ENCODE measurements at regions not wholly inside any gene's neighbourhood (a gene's known extent, or its start where the extent isn't known, plus 50 kb on each side); places are given as distances from the start of the nearest gene placed in this dataset.

DNA sequence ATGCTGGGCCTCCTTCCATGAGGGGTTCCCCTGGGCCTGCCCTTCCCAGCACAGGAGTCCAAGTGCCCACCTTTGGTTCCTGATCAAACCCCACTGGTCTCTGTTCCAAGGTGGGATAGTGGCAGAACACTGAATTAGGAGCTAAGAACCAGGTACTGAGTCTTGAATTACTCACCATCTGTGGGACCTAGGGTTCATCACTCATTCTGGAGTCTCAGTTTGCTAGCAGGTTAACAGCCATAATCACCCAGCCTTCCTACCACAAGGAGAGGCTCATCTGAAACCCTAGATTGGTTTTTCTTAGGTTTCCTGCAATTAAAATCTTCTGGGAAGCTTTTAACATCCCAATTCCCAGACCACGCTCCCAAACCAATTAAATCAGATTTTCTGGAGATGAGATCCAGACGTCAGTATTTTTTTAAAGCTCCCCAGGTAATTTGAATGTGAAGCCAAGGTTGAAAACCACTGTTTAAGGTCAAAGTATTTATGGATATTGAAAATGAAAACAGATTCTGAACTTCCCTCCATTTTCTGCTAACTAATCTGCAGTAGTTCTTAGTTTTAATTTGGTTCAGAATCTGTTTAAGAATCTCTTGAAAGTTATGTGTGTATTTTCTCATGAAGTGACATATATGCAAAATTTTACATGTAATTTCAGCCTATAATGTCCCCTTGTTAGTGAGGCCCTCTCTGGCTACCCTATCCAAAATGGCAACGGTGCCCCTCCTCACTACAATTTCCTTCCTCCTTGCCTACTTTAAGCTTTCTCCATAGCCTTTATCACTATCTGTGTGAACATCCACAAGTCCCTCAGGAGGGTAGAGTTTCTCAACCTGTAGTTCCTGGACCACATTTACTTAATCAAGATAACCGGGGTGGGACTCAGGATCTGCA is 166.5 kb upstream of the CXCR4 start:
- TF ChIP-seq, protein P1, sequence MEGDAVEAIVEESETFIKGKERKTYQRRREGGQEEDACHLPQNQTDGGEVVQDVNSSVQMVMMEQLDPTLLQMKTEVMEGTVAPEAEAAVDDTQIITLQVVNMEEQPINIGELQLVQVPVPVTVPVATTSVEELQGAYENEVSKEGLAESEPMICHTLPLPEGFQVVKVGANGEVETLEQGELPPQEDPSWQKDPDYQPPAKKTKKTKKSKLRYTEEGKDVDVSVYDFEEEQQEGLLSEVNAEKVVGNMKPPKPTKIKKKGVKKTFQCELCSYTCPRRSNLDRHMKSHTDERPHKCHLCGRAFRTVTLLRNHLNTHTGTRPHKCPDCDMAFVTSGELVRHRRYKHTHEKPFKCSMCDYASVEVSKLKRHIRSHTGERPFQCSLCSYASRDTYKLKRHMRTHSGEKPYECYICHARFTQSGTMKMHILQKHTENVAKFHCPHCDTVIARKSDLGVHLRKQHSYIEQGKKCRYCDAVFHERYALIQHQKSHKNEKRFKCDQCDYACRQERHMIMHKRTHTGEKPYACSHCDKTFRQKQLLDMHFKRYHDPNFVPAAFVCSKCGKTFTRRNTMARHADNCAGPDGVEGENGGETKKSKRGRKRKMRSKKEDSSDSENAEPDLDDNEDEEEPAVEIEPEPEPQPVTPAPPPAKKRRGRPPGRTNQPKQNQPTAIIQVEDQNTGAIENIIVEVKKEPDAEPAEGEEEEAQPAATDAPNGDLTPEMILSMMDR (conservative IDR thresholded peaks at IDR 0.05; ENCODE audit: low read length): no peak
- TF ChIP-seq EZH2phosphoT487 (IDR thresholded peaks at IDR 0.05; ENCODE audit: borderline replicate concordance, low read depth, low read length): no peak
